GM12872 (cell line): ENCODE measurements at regions not wholly inside any gene's neighbourhood (a gene's known extent, or its start where the extent isn't known, plus 50 kb on each side); places are given as distances from the start of the nearest gene placed in this dataset.

Experiments
- TF ChIP-seq, protein P1 (sequence below): IDR thresholded peaks from 3 replicates; pipeline ENCODE4 v1.5.1; 2011; ENCODE audit warnings: low read depth, mild to moderate bottlenecking, low read length, moderate library complexity; ENCODE audit not compliant: insufficient read depth

GRCh38 chr17:12301551-12301950 is 280.9 kb downstream of the MAP2K4 start:
- TF ChIP-seq, protein P1, sequence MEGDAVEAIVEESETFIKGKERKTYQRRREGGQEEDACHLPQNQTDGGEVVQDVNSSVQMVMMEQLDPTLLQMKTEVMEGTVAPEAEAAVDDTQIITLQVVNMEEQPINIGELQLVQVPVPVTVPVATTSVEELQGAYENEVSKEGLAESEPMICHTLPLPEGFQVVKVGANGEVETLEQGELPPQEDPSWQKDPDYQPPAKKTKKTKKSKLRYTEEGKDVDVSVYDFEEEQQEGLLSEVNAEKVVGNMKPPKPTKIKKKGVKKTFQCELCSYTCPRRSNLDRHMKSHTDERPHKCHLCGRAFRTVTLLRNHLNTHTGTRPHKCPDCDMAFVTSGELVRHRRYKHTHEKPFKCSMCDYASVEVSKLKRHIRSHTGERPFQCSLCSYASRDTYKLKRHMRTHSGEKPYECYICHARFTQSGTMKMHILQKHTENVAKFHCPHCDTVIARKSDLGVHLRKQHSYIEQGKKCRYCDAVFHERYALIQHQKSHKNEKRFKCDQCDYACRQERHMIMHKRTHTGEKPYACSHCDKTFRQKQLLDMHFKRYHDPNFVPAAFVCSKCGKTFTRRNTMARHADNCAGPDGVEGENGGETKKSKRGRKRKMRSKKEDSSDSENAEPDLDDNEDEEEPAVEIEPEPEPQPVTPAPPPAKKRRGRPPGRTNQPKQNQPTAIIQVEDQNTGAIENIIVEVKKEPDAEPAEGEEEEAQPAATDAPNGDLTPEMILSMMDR: no peak

DNA sequence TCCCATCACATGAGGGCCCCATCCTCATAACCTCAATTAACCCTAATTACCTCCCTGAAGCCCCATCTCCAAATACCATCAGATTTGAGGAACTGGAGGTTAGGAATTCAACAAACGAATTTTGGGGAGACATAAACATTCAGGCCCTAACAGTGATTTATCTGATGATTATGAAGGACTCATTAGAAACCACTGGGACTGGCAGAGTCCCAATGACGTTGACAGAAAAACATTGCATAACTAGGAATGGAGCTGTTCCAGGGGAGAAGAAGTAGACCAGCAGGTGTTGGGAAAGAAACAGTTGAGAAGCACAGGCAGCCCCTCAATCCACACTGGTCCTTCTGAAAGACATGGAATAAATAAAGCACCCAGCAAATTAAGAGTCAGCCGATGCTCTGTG is 282.0 kb downstream of the MAP2K4 start:
- TF ChIP-seq, protein P1: no peak

DNA sequence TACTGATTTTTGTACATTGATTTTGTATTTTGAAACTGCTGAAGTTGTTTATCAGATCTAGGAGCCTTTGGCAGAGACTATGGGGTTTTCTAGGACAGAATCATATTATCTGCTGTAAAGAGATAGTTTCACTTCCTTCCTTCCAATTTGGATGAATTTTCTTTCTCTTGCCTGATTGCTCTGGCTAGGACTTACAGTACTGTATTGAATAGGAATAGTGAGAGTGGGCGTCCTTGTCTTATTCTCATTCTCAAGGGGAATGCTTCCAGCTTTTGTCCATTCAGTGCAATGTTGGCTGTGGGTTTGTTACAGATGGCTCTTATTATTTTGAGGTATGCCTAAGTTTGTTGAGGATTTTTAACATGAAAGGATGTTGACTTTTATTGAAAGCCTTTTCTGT is 290.1 kb downstream of the MAP2K4 start:
- TF ChIP-seq, protein P1: no peak

GRCh38 chr17:12312692-12313091 is 292.0 kb downstream of the MAP2K4 start:
- TF ChIP-seq, protein P1: no peak

DNA sequence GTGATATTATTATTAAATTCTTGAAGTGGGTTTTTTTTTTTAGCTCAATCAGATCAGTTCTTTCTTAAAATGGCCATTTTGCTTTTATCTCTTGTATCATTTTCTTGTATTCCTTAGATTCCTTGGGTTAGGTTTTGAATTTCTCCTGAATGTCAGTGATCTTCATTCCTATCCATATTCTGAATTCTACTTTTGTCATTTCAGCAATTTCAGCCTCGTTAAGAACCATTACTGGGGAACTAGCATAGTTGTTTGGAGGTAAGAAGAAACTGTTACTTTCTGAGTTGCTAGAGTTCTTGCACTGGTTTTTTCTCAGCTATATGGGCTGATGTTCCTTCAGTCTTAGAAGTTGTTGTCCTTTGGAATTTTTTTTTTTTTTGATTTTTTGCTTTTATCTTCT is 293.1 kb downstream of the MAP2K4 start:
- TF ChIP-seq, protein P1: no peak

GRCh38 chr17:12316021-12316420 is 295.3 kb downstream of the MAP2K4 start:
- TF ChIP-seq, protein P1: no peak

DNA sequence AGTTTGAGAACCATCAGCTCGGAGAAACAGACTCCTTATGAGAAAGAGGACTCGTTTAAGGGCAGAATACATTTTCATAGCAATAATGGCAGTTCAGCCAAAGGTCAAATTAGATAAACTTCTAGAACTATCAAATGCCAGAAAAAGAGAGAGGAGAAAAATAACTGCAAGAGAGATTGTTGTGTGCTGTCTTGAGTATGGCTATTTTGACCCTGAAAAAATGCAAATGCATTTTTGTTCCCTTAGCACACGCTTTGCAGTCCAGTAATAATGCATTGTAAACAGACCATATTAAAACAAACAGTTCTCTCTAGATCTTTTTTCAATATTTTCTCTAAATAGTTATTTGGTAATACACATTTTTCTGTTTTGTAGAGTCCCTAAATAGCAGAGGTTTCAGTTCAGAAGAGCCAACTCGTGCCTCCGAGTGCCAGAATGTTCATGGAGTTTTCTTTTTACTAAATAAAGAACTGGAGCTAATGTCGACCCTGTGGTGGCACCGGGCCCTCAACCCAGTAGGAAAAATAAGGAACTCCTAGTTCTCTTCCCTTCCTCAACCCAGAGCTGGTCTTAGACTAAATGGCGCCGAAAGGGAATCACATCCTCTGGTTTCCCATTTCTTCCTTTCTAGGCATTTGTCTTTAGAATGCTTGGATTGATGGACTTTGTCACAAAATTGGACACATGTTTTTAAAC is 298.0 kb downstream of the MAP2K4 start:
- TF ChIP-seq, protein P1: no peak

- TF ChIP-seq, protein P1: no peak
These were observed 299.6 kb downstream of the MAP2K4 start for GRCh38 chr17:12320286-12320685.
